B cell (primary cell): ENCODE measurements at regions not wholly inside any gene's neighbourhood (a gene's known extent, or its start where the extent isn't known, plus 50 kb on each side); places are given as distances from the start of the nearest gene placed in this dataset.
"Not testable (repeated sequence)": the region's sequence is repeated elsewhere in the genome, so short reads cannot be mapped to it uniquely, and the experiment has no call there.

Experiments used
- ATAC-seq: fragments of 200-7000 bp; cut with Tn5 transposase; one replicate; pipeline ENCODE4 v1.10.0; 2021; ENCODE audit warnings: low read depth, mild to moderate bottlenecking, moderate number of reproducible peaks, moderate library complexity
- CTCF ChIA-PET: fragments of 350-600 bp; sonication (Branson Sonifier 250); formaldehyde crosslinking; loops from one replicate; lab custom pipeline; 2021; ENCODE audit warnings: antibody characterized with exemption, inconsistent platforms; lab: Charles Lee
- POLR2A ChIA-PET: fragments of 350-600 bp; sonication (Branson Sonifier 250); formaldehyde crosslinking; loops from one replicate; lab custom pipeline; 2021; ENCODE audit warnings: antibody characterized with exemption; lab: Charles Lee
- DNase-seq: peaks from one replicate; pipeline ENCODE4 v3.0.0; 2013
- H2AFZ ChIP-seq: 2 replicates; pipeline ENCODE4 v1.6.1; 2012; ENCODE audit warnings: mild to moderate bottlenecking, low read depth, low read length; ENCODE audit not compliant: insufficient read depth, poor library complexity, severe bottlenecking
- H3K27ac ChIP-seq, 2 donors: 1 replicate in 1 of 2; 2 replicates in 1 of 2; pipeline ENCODE4 v1.5.1; 2012 to 2013; ENCODE audit warnings: low read length in 2 of 2, mild to moderate bottlenecking in 2 of 2, moderate library complexity in 1 of 2
- H3K27me3 ChIP-seq, 4 experiments: fragments of 200-600 bp in 1 of 4; sonication (generic) in 1 of 4; replicated peaks in 1 of 4; 1 replicate in 2 of 4; 2 replicates in 2 of 4; pipeline versions ENCODE4 v1.6.1 to v1.7.0; 2013 to 2016; ENCODE audit warnings: low read length in 3 of 4, mild to moderate bottlenecking in 2 of 4, mixed read lengths in 1 of 4, moderate library complexity in 1 of 4; ENCODE audit not compliant: insufficient read depth in 4 of 4, control insufficient read depth in 3 of 4; ENCODE audit errors: control extremely low read depth in 1 of 4
- H3K36me3 ChIP-seq, 2 experiments: replicated peaks in 1 of 2; 1 replicate in 1 of 2; 2 replicates in 1 of 2; pipeline versions ENCODE4 v1.6.1 to v1.7.1; 2013; ENCODE audit warnings: low read length in 1 of 2; ENCODE audit not compliant: insufficient read depth in 2 of 2, control insufficient read depth in 1 of 2; ENCODE audit errors: control extremely low read depth in 1 of 2, extremely low read depth in 1 of 2
- H3K4me1 ChIP-seq, 2 donors: fragments of 200-600 bp in 1 of 2; sonication (generic) in 1 of 2; 1 replicate in 1 of 2; 2 replicates in 1 of 2; pipeline versions ENCODE4 v1.5.1 to v1.6.1; 2013 to 2017; ENCODE audit warnings: low read length in 2 of 2; ENCODE audit not compliant: control insufficient read depth in 2 of 2, insufficient read depth in 2 of 2
- H3K4me2 ChIP-seq: replicated peaks from 2 replicates; pipeline ENCODE3; 2012; ENCODE audit warnings: mild to moderate bottlenecking, low read depth, low read length; ENCODE audit not compliant: poor library complexity, severe bottlenecking
- H3K4me3 ChIP-seq, 5 experiments: fragments of 200-600 bp in 1 of 5; sonication (generic) in 1 of 5; 1 replicate in 3 of 5; 2 replicates in 2 of 5; pipeline versions ENCODE4 v1.5.1 to v1.7.0; 2011 to 2016; ENCODE audit warnings: low read length in 4 of 5, mild to moderate bottlenecking in 4 of 5, low read depth in 2 of 5, control low read depth in 1 of 5, moderate library complexity in 1 of 5; ENCODE audit not compliant: insufficient read depth in 1 of 5; ENCODE audit errors: control extremely low read depth in 1 of 5, extremely low read depth in 1 of 5
- H3K79me2 ChIP-seq: fragments of 200-600 bp; sonication (generic); one replicate; pipeline ENCODE4 v1.6.0; 2016; ENCODE audit warnings: low read length; ENCODE audit not compliant: control insufficient read depth, insufficient read depth
- H3K9ac ChIP-seq: fragments of 200-600 bp; sonication (generic); 2 replicates; pipeline ENCODE4 v1.6.1; 2017; ENCODE audit warnings: mild to moderate bottlenecking, low read length, moderate library complexity
- H3K9me3 ChIP-seq, 3 donors: one replicate each; pipeline versions ENCODE4 v1.6.1 to v1.7.1; 2013; ENCODE audit warnings: low read length in 2 of 3; ENCODE audit not compliant: control insufficient read depth in 2 of 3, insufficient read depth in 1 of 3; ENCODE audit errors: control extremely low read depth in 1 of 3
- H4K20me1 ChIP-seq: 2 replicates; pipeline ENCODE4 v1.6.0; 2012; ENCODE audit warnings: mild to moderate bottlenecking, low read length; ENCODE audit not compliant: insufficient read depth, control insufficient read depth, poor library complexity, severe bottlenecking
- H3K27ac Mint-ChIP-seq: one replicate; pipeline ENCODE4 v1.8.0; 2021; ENCODE audit warnings: mixed read lengths
- H3K27me3 Mint-ChIP-seq: one replicate; pipeline ENCODE4 v1.8.0; 2021; ENCODE audit warnings: mixed read lengths
- H3K4me1 Mint-ChIP-seq: one replicate; pipeline ENCODE4 v1.8.0; 2021; ENCODE audit warnings: mixed read lengths
- H3K4me3 Mint-ChIP-seq: one replicate; pipeline ENCODE4 v1.8.0; 2021; ENCODE audit warnings: mixed read lengths
- H3K9me3 Mint-ChIP-seq: one replicate; pipeline ENCODE4 v1.8.0; 2022; ENCODE audit warnings: mixed read lengths; ENCODE audit not compliant: insufficient read depth
- WGBS: methylation state at CpG from one replicate; pipeline ENCODE4 v1.1.5; 2013; ENCODE audit warnings: missing lambda C conversion rate; ENCODE audit not compliant: insufficient coverage; 5-methylcytosine and 5-hydroxymethylcytosine counted together
- intact Hi-C: fragments of 100-400 bp; cut with micrococcal nuclease; formaldehyde crosslinking; loops from one replicate; pipeline ENCODE4 v1.10.0; 2022

DNA sequence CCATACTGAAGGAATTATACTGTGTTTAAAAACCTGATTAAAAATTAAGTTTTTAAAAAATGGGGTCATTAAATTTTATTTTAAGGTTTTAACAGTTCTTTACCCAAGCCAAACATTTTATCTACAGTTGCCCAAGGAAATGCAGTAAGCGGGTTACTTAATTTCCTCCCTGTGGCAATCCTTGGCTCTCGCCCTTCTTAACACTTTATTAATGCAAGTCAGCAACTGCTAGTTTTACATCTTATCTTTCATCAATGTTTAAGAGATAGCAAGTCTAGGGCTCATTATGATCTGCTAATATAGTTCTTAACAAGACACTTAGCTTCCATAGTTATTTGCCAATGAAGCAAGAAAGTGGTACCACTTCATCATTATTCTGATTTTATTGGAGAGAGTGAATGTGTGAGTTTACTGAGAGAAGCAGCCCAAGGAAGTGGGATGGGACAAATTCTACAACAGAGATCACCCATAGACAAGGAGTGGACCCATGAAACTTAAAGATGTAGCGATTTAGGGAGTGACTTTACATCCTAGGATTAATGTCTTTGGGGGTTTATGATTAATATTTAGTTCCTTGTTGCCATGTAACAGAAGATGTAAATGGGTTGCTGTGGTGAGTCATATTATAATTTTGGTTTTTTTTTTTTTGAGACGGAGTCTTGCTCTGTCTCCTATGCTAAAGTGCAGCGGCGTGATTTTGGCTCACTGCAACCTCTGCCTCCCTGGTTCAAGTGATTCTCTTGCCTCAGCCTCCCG lies 1556.1 kb downstream of the SPATA31A7 start:
- POLR2A ChIA-PET, H3K27me3 ChIP-seq, intact Hi-C loops, H3K4me1 Mint-ChIP-seq, H3K4me3 Mint-ChIP-seq, H3K27ac ChIP-seq, H3K4me1 ChIP-seq, H3K27me3 Mint-ChIP-seq, H3K27ac Mint-ChIP-seq, H3K9ac ChIP-seq, H4K20me1 ChIP-seq, DNase-seq, H2AFZ ChIP-seq, H3K4me3 ChIP-seq, H3K9me3 Mint-ChIP-seq, ATAC-seq, H3K36me3 ChIP-seq, H3K9me3 ChIP-seq, H3K4me2 ChIP-seq, H3K79me2 ChIP-seq, CTCF ChIA-PET: not testable (repeated sequence)
- no CpG with 5 or more reads among the region's 7 CpGs for WGBS
